GM12891 (cell line): ENCODE measurements at regions not wholly inside any gene's neighbourhood (a gene's known extent, or its start where the extent isn't known, plus 50 kb on each side); places are given as distances from the start of the nearest gene placed in this dataset.

Experiments
- DNase-seq: peaks from one replicate; pipeline ENCODE4 v3.0.0; 2011; ENCODE audit warnings: low spot score; ENCODE audit not compliant: insufficient read length
- FAIRE-seq: peaks from 2 replicates; lab custom pipeline; 2011; peaks lifted over from hg19 to GRCh38; lab: Jason Lieb, UNC
- PAX5 ChIP-seq: IDR thresholded peaks from 2 replicates; pipeline ENCODE4 v1.6.1; 2011; ENCODE audit warnings: low read length, moderate library complexity, mild to moderate bottlenecking; ENCODE audit not compliant: insufficient read depth, severe bottlenecking
- POLR2A ChIP-seq: IDR thresholded peaks from 2 replicates; pipeline ENCODE4 v1.6.1; 2011; ENCODE audit warnings: low read depth, low read length, control low read depth
- POLR2AphosphoS5 ChIP-seq: IDR thresholded peaks from 2 replicates; pipeline ENCODE4 v1.6.1; 2011; ENCODE audit warnings: low read depth, low read length, control low read depth
- POU2F2 ChIP-seq: IDR thresholded peaks from 2 replicates; pipeline ENCODE4 v1.6.1; 2011; ENCODE audit warnings: low read depth, mild to moderate bottlenecking, control low read depth, low read length, moderate library complexity
- SPI1 ChIP-seq: IDR thresholded peaks from 2 replicates; pipeline ENCODE4 v1.6.1; 2011; ENCODE audit warnings: low read depth, low read length, control low read depth
- TAF1 ChIP-seq: IDR thresholded peaks from 2 replicates; pipeline ENCODE4 v1.6.1; 2011; ENCODE audit warnings: low read depth, low read length, control low read depth

- TF ChIP-seq SPI1 (no peak), POU2F2 (no peak), POLR2AphosphoS5 (no peak), PAX5 (no peak), TAF1 (no peak), POLR2A (no peak)
- DNase-seq: no peak
- FAIRE-seq: no peak
Observed at GRCh38 chr18:29496152-29496680, 1319.3 kb upstream of the CDH2 start.

GRCh38 chr18:29494371-29494770, 1317.4 kb upstream of the CDH2 start:
- TF ChIP-seq POU2F2 (no peak), POLR2AphosphoS5 (no peak), TAF1 (no peak), SPI1 (no peak), PAX5 (no peak), POLR2A (no peak)
- DNase-seq (no peak), FAIRE-seq (no peak)

GRCh38 chr18:29491907-29492306, 1315.0 kb upstream of the CDH2 start:
- DNase-seq (no peak), FAIRE-seq (no peak)

GRCh38 chr18:29488617-29489016, 1311.7 kb upstream of the CDH2 start:
- FAIRE-seq: no peak
- no peak for TF ChIP-seq POLR2AphosphoS5
- no peak for TF ChIP-seq SPI1
- no peak for TF ChIP-seq PAX5
- no peak for TF ChIP-seq POLR2A
- no peak for TF ChIP-seq TAF1
- TF ChIP-seq POU2F2: no peak
- DNase-seq: no peak

More at GRCh38 chr18:29491907-29492306, 1315.0 kb upstream of the CDH2 start:
- no peak for TF ChIP-seq POU2F2

- no peak for DNase-seq
- no peak for FAIRE-seq
- TF ChIP-seq PAX5 (no peak), TAF1 (no peak), POLR2AphosphoS5 (no peak)
Observed at GRCh38 chr18:29465526-29465925, 1288.6 kb upstream of the CDH2 start.

GRCh38 chr18:29459972-29460371, 1283.0 kb upstream of the CDH2 start:
- FAIRE-seq (no peak), DNase-seq (no peak)
- TF ChIP-seq POLR2A (no peak), POLR2AphosphoS5 (no peak), POU2F2 (no peak), PAX5 (no peak), TAF1 (no peak), SPI1 (no peak)

- DNase-seq: no peak
- no peak for FAIRE-seq
- TF ChIP-seq POU2F2 (no peak), PAX5 (no peak), POLR2AphosphoS5 (no peak), SPI1 (no peak), POLR2A (no peak), TAF1 (no peak)
Observed at GRCh38 chr18:29457316-29457889, 1280.5 kb upstream of the CDH2 start.

- DNase-seq: no peak
- TF ChIP-seq PAX5: no peak
- TF ChIP-seq POLR2A: no peak
- no peak for TF ChIP-seq POLR2AphosphoS5
- no peak for TF ChIP-seq SPI1
- TF ChIP-seq TAF1: no peak
- TF ChIP-seq POU2F2: no peak
- FAIRE-seq: no peak
Observed at GRCh38 chr18:29449424-29449823, 1272.5 kb upstream of the CDH2 start.

GRCh38 chr18:29439398-29439797, 1262.5 kb upstream of the CDH2 start:
- DNase-seq (no peak), FAIRE-seq (no peak)
- TF ChIP-seq POLR2A (no peak), POU2F2 (no peak), PAX5 (no peak), POLR2AphosphoS5 (no peak), SPI1 (no peak), TAF1 (no peak)

- no peak for DNase-seq
- TF ChIP-seq POLR2A: no peak
- TF ChIP-seq POLR2AphosphoS5: no peak
- TF ChIP-seq PAX5: no peak
- no peak for TF ChIP-seq SPI1
- TF ChIP-seq POU2F2: no peak
- TF ChIP-seq TAF1: no peak
- FAIRE-seq: no peak
Observed at GRCh38 chr18:29436459-29436858, 1259.5 kb upstream of the CDH2 start.
